ENCODE measurements at regions not wholly inside any gene's neighbourhood (a gene's known extent, or its start where the extent isn't known, plus 50 kb on each side); places are given as distances from the start of the nearest gene placed in this dataset.
A peak's percentile ranks its signal among the peaks of the same experiment; 100 is the strongest.

- ChIA-PET POLR2A (no interaction called here), CTCF (interaction anchor here (1.3 kb wide), 1 partner anchor 12 kb away, joined by 3 read pairs; no protein-coding TSS in a partner anchor)
- Mint-ChIP-seq H3K27ac (no peak overlapping the region), H3K27me3 (no peaks in the 10 kb centered on the region), H3K4me3 (no peak overlapping the region), H3K36me3 (ENCODE audit: low read depth) (no peaks in the 10 kb centered on the region), H3K4me1 (no peaks in the 10 kb centered on the region), H3K9me3 (no peaks in the 10 kb centered on the region)
- DNase-seq = no peak
Measured at GRCh38 chr13:74329962-74330361, 195.8 kb upstream of the KLF12 start.

GRCh38 chr13:74325106-74325505 is 190.9 kb upstream of the KLF12 start:
- Mint-ChIP-seq H3K27me3 (no peaks in the 10 kb centered on the region), H3K4me3 (no peak overlapping the region), H3K36me3 (ENCODE audit: low read depth) (no peaks in the 10 kb centered on the region), H3K9me3 (no peaks in the 10 kb centered on the region), H3K4me1 (no peaks in the 10 kb centered on the region), H3K27ac (no peak overlapping the region)
- ChIA-PET POLR2A (no interaction called here), CTCF (no interaction called here)
- no peak for DNase-seq

- ChIA-PET POLR2A (no interaction called here), CTCF (interaction anchor here (0.9 kb wide), 1 partner anchor 9 kb away, joined by 3 read pairs; no protein-coding TSS in a partner anchor)
- Mint-ChIP-seq H3K4me3 (no peak overlapping the region), H3K4me1 (no peaks in the 10 kb centered on the region), H3K27ac (no peak overlapping the region), H3K27me3 (no peaks in the 10 kb centered on the region), H3K36me3 (ENCODE audit: low read depth) (no peaks in the 10 kb centered on the region), H3K9me3 (no peaks in the 10 kb centered on the region)
- no peak for DNase-seq
Measured at GRCh38 chr13:74324338-74324737, 190.1 kb upstream of the KLF12 start.

GRCh38 chr13:74322562-74322961 is 188.4 kb upstream of the KLF12 start:
- Mint-ChIP-seq H3K27ac (no peak overlapping the region), H3K4me1 (no peaks in the 10 kb centered on the region), H3K4me3 (no peak overlapping the region), H3K9me3 (no peaks in the 10 kb centered on the region), H3K36me3 (ENCODE audit: low read depth) (no peaks in the 10 kb centered on the region), H3K27me3 (no peaks in the 10 kb centered on the region)
- ChIA-PET CTCF (no interaction called here), POLR2A (no interaction called here)
- no peak for DNase-seq

- no peaks in the 10 kb centered on the region for H3K27me3 Mint-ChIP-seq
- CTCF ChIA-PET = no interaction called here
- H3K9me3 Mint-ChIP-seq = no peaks in the 10 kb centered on the region
- no peaks in the 10 kb centered on the region for H3K36me3 Mint-ChIP-seq (ENCODE audit: low read depth)
- H3K4me1 Mint-ChIP-seq = peaks cover 5% of the 10 kb centered on the region
- no peak overlapping the region for H3K4me3 Mint-ChIP-seq
- POLR2A ChIA-PET = no interaction called here
- no peak overlapping the region for H3K27ac Mint-ChIP-seq
- DNase-seq = no peak
Measured at GRCh38 chr13:74320282-74320681, 186.1 kb upstream of the KLF12 start.

- H3K4me3 Mint-ChIP-seq = no peak overlapping the region
- ChIA-PET POLR2A (no interaction called here), CTCF (no interaction called here)
- no peak overlapping the region for H3K27ac Mint-ChIP-seq
- peaks cover 5% of the 10 kb centered on the region for H3K4me1 Mint-ChIP-seq
- H3K9me3 Mint-ChIP-seq = peaks cover 10% of the 10 kb centered on the region
- DNase-seq = no peak
- H3K27me3 Mint-ChIP-seq = no peaks in the 10 kb centered on the region
- H3K36me3 Mint-ChIP-seq (ENCODE audit: low read depth) = no peaks in the 10 kb centered on the region
Measured at GRCh38 chr13:74316547-74316946, 182.3 kb upstream of the KLF12 start.

- no peaks in the 10 kb centered on the region for H3K27me3 Mint-ChIP-seq
- no peak overlapping the region for H3K4me3 Mint-ChIP-seq
- no peak for DNase-seq
- H3K36me3 Mint-ChIP-seq (ENCODE audit: low read depth) = no peaks in the 10 kb centered on the region
- no peak overlapping the region for H3K27ac Mint-ChIP-seq
- ChIA-PET POLR2A (no interaction called here), CTCF (interaction anchor here (1.0 kb wide), 1 partner anchor 16 kb away, joined by 3 read pairs; no protein-coding TSS in a partner anchor)
- H3K4me1 Mint-ChIP-seq = no peaks in the 10 kb centered on the region
- H3K9me3 Mint-ChIP-seq = no peaks in the 10 kb centered on the region
Measured at GRCh38 chr13:74306496-74306895, 172.3 kb upstream of the KLF12 start.

- Mint-ChIP-seq H3K36me3 (ENCODE audit: low read depth) (no peaks in the 10 kb centered on the region), H3K4me3 (no peak overlapping the region), H3K27me3 (no peaks in the 10 kb centered on the region), H3K9me3 (no peaks in the 10 kb centered on the region), H3K4me1 (no peaks in the 10 kb centered on the region), H3K27ac (no peak overlapping the region)
- POLR2A ChIA-PET = no interaction called here
- CTCF ChIA-PET = no interaction called here
- DNase-seq = no peak
Measured at GRCh38 chr13:74305876-74306275, 171.7 kb upstream of the KLF12 start.

GRCh38 chr13:74301258-74301935 is 167.2 kb upstream of the KLF12 start:
- ChIA-PET POLR2A (no interaction called here), CTCF (interaction anchor here (1.2 kb wide), 1 partner anchor 11 kb away, joined by 4 read pairs; no protein-coding TSS in a partner anchor)

GRCh38 chr13:74300162-74300561 is 166.0 kb upstream of the KLF12 start:
- Mint-ChIP-seq H3K4me1 (no peaks in the 10 kb centered on the region), H3K27ac (no peak overlapping the region), H3K36me3 (ENCODE audit: low read depth) (no peaks in the 10 kb centered on the region), H3K4me3 (no peak overlapping the region), H3K9me3 (no peaks in the 10 kb centered on the region), H3K27me3 (no peaks in the 10 kb centered on the region)
- DNase-seq = no peak
- ChIA-PET POLR2A (no interaction called here), CTCF (interaction anchor here (1.0 kb wide), 1 partner anchor 10 kb away, joined by 3 read pairs; no protein-coding TSS in a partner anchor)

More at GRCh38 chr13:74301258-74301935, 167.2 kb upstream of the KLF12 start:
- Mint-ChIP-seq H3K27ac (no peak overlapping the region), H3K4me1 (no peaks in the 10 kb centered on the region), H3K9me3 (no peaks in the 10 kb centered on the region), H3K36me3 (ENCODE audit: low read depth) (no peaks in the 10 kb centered on the region), H3K27me3 (no peaks in the 10 kb centered on the region), H3K4me3 (no peak overlapping the region)
- DNase-seq = no peak

GRCh38 chr13:74299721-74300120 is 165.5 kb upstream of the KLF12 start:
- Mint-ChIP-seq H3K4me1 (no peaks in the 10 kb centered on the region), H3K27ac (no peak overlapping the region), H3K4me3 (no peak overlapping the region), H3K36me3 (ENCODE audit: low read depth) (no peaks in the 10 kb centered on the region), H3K27me3 (no peaks in the 10 kb centered on the region), H3K9me3 (no peaks in the 10 kb centered on the region)
- no peak for DNase-seq
- ChIA-PET CTCF (interaction anchor here (1.0 kb wide), 1 partner anchor 9 kb away, joined by 3 read pairs; no protein-coding TSS in a partner anchor), POLR2A (no interaction called here)

- H3K4me3 Mint-ChIP-seq = no peak overlapping the region
- DNase-seq = no peak
- H3K27me3 Mint-ChIP-seq = no peaks in the 10 kb centered on the region
- H3K27ac Mint-ChIP-seq = no peak overlapping the region
- H3K4me1 Mint-ChIP-seq = no peaks in the 10 kb centered on the region
- H3K9me3 Mint-ChIP-seq = no peaks in the 10 kb centered on the region
- CTCF ChIA-PET = interaction anchor here (1.4 kb wide), 1 partner anchor 11 kb away, joined by 3 read pairs; no protein-coding TSS in a partner anchor
- POLR2A ChIA-PET = no interaction called here
- H3K36me3 Mint-ChIP-seq (ENCODE audit: low read depth) = no peaks in the 10 kb centered on the region
Measured at GRCh38 chr13:74298923-74299322, 164.7 kb upstream of the KLF12 start.

- H3K36me3 Mint-ChIP-seq (ENCODE audit: low read depth) = no peaks in the 10 kb centered on the region
- ChIA-PET CTCF (interaction anchor here (0.6 to 1.4 kb wide), 6 partner anchors 10 to 555 kb away, joined by 3 to 4 read pairs (median 3); no protein-coding TSS in a partner anchor), POLR2A (no interaction called here)
- peaks cover 44% of the 10 kb centered on the region for H3K4me1 Mint-ChIP-seq
- H3K27ac Mint-ChIP-seq = peak overlapping the region; percentile 52
- H3K4me3 Mint-ChIP-seq = no peak overlapping the region
- no peaks in the 10 kb centered on the region for H3K27me3 Mint-ChIP-seq
- H3K9me3 Mint-ChIP-seq = no peaks in the 10 kb centered on the region
- DNase-seq = peak; percentile 48
Measured at GRCh38 chr13:74289861-74290773, 155.9 kb upstream of the KLF12 start.
